Neutrophil (primary cell): ENCODE measurements at regions not wholly inside any gene's neighbourhood (a gene's known extent, or its start where the extent isn't known, plus 50 kb on each side); places are given as distances from the start of the nearest gene placed in this dataset.

ENCODE experiments used
- H3K27ac ChIP-seq: fragments of 200-600 bp; sonication (generic); 2 replicates; pipeline ENCODE4 v1.5.1; 2016; ENCODE audit warnings: mild to moderate bottlenecking, moderate library complexity
- H3K27me3 ChIP-seq: fragments of 200-600 bp; sonication (generic); 2 replicates; pipeline ENCODE4 v1.6.0; 2016; ENCODE audit warnings: mild to moderate bottlenecking
- H3K36me3 ChIP-seq: fragments of 200-600 bp; sonication (generic); 2 replicates; pipeline ENCODE4 v1.5.1; 2017
- H3K4me1 ChIP-seq, 2 experiments: fragments of 200-600 bp in 1 of 2; sonication (generic) in 1 of 2; 1 replicate in 1 of 2; 2 replicates in 1 of 2; pipeline versions ENCODE4 v1.5.1 to v1.6.1; 2013 to 2016; ENCODE audit warnings: low read depth in 1 of 2, low read length in 1 of 2, mild to moderate bottlenecking in 1 of 2, moderate library complexity in 1 of 2; ENCODE audit not compliant: control insufficient read depth in 1 of 2, insufficient read depth in 1 of 2
- H3K4me3 ChIP-seq, 2 experiments: fragments of 200-600 bp in 1 of 2; sonication (generic) in 1 of 2; 1 replicate in 1 of 2; 2 replicates in 1 of 2; pipeline ENCODE4 v1.5.1; 2013 to 2016; ENCODE audit warnings: low read depth in 1 of 2, low read length in 1 of 2, mild to moderate bottlenecking in 1 of 2, moderate library complexity in 1 of 2
- H3K9me3 ChIP-seq: fragments of 200-600 bp; sonication (generic); 2 replicates; pipeline ENCODE4 v1.5.1; 2016
- TF ChIP-seq, protein P1 (sequence below): fragments of 200-600 bp; sonication (generic); IDR thresholded peaks from 2 replicates; pipeline ENCODE4 v1.5.1; 2016; ENCODE audit warnings: antibody characterized with exemption

DNA sequence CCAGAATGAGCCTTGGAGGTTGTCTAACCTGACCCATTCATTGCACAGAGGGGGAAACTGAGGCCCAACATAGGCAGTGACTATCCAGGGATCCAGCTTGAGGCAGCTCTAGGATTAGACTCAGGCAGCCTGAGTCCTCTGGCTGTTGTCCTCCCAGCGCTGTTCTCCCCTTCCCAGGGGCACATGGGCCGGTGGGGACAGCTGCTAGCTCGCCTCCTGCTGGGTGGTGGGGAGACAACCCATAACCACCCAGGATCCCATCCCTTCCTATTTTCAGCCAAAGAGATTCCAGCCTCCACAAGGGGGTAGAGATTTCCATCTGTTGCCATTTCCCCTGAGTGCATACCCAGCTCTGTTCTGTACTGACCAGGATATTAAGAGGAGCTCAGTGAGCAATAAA lies 145.1 kb upstream of the GPR26 start:
- Histone ChIP-seq H3K36me3 (no peaks in the 10 kb centered on the region), H3K4me1 (peaks cover 1 to 4% of the 10 kb centered on the region in 2 experiments), H3K27ac (no peak overlapping the region), H3K27me3 (peaks cover 20% of the 10 kb centered on the region), H3K9me3 (no peaks in the 10 kb centered on the region), H3K4me3 (no peak overlapping the region)
- TF ChIP-seq, protein P1, sequence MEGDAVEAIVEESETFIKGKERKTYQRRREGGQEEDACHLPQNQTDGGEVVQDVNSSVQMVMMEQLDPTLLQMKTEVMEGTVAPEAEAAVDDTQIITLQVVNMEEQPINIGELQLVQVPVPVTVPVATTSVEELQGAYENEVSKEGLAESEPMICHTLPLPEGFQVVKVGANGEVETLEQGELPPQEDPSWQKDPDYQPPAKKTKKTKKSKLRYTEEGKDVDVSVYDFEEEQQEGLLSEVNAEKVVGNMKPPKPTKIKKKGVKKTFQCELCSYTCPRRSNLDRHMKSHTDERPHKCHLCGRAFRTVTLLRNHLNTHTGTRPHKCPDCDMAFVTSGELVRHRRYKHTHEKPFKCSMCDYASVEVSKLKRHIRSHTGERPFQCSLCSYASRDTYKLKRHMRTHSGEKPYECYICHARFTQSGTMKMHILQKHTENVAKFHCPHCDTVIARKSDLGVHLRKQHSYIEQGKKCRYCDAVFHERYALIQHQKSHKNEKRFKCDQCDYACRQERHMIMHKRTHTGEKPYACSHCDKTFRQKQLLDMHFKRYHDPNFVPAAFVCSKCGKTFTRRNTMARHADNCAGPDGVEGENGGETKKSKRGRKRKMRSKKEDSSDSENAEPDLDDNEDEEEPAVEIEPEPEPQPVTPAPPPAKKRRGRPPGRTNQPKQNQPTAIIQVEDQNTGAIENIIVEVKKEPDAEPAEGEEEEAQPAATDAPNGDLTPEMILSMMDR: no peak

DNA sequence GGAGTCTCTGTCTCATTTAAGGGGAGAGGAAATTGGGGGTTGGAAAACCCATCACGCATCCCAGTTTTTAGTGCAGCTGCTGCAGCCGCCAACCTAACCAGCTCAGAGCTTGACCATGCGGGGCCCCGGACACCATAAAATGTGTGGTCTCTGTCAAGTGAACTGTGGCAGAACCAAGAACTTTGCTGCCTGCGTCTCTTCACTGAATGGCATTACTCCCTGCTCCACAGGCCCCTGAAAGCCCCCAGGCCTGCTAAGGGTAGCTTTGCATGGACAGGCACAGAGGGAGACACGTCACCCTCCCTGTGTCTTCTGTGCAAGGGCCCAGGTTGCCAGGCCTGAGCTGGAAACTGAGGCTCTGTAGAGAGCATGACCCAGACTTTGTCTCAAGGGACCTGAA lies 144.6 kb upstream of the GPR26 start:
- TF ChIP-seq, protein P1: no peak
- H3K4me3 ChIP-seq: no peak overlapping the region
- no peaks in the 10 kb centered on the region for H3K9me3 ChIP-seq
- no peaks in the 10 kb centered on the region for H3K36me3 ChIP-seq
- H3K4me1 ChIP-seq: peaks cover 6 to 9% of the 10 kb centered on the region in 2 experiments
- peaks cover 16% of the 10 kb centered on the region for H3K27me3 ChIP-seq
- no peak overlapping the region for H3K27ac ChIP-seq

DNA sequence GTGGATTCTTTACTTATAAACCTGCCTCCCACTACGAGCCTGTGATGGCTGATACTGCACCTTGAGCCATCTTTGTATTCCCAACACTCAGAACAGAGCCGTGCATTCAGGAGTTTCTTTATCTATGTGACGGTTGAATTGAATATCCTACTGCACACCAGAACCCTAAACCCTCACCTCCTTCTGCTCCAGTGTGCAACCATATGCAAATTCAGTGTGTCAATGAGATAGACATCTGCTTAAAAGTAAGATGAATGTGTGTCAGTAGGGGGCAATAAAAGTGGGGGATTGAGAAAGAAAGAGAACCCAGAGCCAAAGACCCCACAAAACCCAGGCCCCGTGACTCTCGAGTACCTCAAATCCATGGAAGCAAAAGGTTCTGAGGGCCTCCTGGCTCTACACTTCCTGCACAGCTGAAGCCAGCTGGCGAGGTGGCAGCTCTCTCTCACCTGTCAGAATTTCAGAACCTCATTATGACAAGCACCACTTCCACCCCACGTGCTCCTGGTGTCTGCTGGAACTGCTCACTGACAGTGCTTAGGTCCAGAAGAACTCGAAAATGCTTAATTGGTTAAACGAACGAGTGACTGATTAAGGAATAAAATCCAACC lies 143.3 kb upstream of the GPR26 start:
- H3K36me3 ChIP-seq: no peaks in the 10 kb centered on the region
- no peaks in the 10 kb centered on the region for H3K9me3 ChIP-seq
- TF ChIP-seq, protein P1: no peak
- no peak overlapping the region for H3K27ac ChIP-seq
- H3K27me3 ChIP-seq: peaks cover 6% of the 10 kb centered on the region
- H3K4me3 ChIP-seq: no peak overlapping the region
- peaks cover 18 to 19% of the 10 kb centered on the region in 2 experiments for H3K4me1 ChIP-seq

DNA sequence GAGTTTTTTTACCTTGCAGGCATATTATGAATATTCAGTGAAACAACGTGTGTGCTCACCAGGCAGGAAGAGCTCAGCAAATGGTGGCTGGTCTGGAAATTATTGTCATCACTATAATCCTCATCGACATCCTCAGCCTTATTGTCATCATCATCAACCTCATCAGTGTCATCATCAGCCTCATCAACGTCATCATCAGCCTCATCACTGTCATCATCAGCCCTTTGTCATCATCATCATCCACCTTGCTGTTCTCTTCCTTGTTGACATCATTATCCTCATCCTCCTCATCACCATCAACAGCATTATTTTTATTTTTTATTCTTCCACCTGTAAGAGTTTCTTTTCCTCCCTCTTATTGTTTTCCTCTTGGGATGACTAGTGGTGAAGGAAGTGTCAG lies 142.3 kb upstream of the GPR26 start:
- no peak overlapping the region for H3K27ac ChIP-seq
- H3K4me1 ChIP-seq: peaks cover 28 to 29% of the 10 kb centered on the region in 2 experiments
- peaks cover 6% of the 10 kb centered on the region for H3K27me3 ChIP-seq
- H3K9me3 ChIP-seq: no peaks in the 10 kb centered on the region
- H3K4me3 ChIP-seq: no peak overlapping the region
- TF ChIP-seq, protein P1: no peak
- H3K36me3 ChIP-seq: no peaks in the 10 kb centered on the region

DNA sequence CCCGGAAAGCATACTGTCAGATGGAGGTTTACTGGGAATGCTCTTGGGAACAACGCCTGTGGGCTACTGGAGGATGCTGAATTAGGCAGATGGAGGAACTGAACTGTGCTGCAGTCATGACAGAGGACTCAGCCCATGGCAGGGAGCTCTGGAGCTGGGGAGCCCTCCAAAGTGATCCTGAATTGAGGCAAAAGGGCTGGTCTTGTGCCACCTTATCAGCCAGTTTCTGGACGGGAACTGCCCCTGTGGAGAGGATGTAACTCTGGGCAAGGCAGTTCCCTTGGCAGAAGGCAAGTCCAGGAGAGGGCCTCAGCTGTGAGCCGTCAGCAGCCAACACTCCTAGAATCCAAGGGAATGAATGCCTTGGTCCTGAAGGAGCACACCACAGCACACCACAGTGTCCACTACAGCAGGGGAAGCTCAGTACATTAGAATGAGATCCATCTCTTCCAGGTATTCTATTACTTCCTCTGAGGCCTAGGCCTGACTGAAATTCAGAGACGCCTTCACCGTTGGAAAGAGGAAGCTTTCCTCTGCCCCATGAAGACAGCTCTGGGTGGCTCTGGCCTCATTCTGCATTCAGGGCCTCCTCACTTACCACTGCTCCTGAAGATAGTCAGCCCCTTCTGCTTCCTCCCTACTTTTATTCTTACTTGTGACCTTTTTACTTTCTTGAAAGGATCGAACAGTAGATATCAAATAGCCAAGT lies 139.6 kb upstream of the GPR26 start:
- TF ChIP-seq, protein P1: no peak
- H3K27ac ChIP-seq: peak overlapping the region; percentile 61
- no peaks in the 10 kb centered on the region for H3K9me3 ChIP-seq
- no peak overlapping the region for H3K4me3 ChIP-seq
- H3K4me1 ChIP-seq: peaks cover 32 to 38% of the 10 kb centered on the region in 2 experiments
- H3K36me3 ChIP-seq: no peaks in the 10 kb centered on the region
- peaks cover 6% of the 10 kb centered on the region for H3K27me3 ChIP-seq
